Globus pallidus (tissue), 1 donor: ENCODE measurements at regions not wholly inside any gene's neighbourhood (a gene's known extent, or its start where the extent isn't known, plus 50 kb on each side); places are given as distances from the start of the nearest gene placed in this dataset.

Experiments used
- DNase-seq: peaks from one replicate; pipeline ENCODE4 v3.0.0-alpha.2; 2015; ENCODE audit warnings: low spot score

GRCh38 chr9:20114974-20115373 lies 326.1 kb upstream of the SLC24A2 start:
- no peak for DNase-seq

GRCh38 chr9:20112205-20112783 lies 323.5 kb upstream of the SLC24A2 start:
- DNase-seq = no peak

- DNase-seq = no peak
Measured at GRCh38 chr9:20111173-20111843, 322.5 kb upstream of the SLC24A2 start.

DNA sequence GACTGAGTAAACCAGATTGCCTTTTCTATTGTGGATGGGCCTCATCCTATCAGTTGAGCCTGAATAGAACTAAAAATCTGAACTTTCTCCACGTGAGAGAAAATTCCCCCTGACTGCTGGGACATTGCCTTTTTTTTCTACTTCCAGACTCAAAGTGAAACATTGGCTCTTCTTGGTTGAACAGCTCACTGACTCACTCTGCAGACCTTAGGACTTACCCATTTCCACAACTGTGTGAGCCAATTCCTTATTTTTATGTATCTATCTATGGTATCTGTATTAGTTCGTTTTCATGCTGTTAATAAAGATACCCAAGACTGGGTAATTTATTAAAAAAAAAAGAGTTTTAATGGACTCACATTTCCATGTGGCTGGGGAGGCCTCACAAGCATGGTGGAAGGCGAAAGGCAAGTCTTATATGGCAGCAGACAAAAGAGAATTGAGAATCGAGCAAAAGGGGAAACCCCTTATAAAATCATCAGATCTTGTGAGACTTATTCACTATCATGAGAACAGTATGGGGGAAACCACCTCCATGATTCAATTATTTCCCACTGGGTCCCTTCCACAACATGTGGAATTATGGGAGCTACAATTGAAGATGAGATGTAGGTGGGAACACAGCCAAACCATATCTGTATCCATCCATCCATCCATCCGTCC lies 306.7 kb upstream of the SLC24A2 start:
- DNase-seq = no peak

DNA sequence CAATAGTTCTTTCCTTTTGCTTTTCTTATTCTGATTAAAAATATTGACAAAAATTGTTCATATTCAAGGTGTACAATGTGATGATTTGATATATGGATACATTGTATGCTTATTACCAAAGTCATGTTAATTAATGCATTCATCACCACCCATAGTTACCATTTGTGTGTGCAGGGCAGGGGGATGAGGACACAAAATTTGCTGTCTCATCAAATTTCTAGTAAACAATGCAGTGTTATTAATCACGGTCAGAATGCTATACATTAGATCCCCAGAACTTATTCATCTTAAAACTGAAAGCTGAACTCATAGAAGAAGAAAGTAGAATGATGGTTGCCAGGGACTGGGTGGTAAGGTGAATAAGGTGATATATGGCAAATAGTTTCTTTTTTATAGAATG lies 303.7 kb upstream of the SLC24A2 start:
- DNase-seq = no peak

GRCh38 chr9:20087481-20087880 lies 298.6 kb upstream of the SLC24A2 start:
- no peak for DNase-seq

DNA sequence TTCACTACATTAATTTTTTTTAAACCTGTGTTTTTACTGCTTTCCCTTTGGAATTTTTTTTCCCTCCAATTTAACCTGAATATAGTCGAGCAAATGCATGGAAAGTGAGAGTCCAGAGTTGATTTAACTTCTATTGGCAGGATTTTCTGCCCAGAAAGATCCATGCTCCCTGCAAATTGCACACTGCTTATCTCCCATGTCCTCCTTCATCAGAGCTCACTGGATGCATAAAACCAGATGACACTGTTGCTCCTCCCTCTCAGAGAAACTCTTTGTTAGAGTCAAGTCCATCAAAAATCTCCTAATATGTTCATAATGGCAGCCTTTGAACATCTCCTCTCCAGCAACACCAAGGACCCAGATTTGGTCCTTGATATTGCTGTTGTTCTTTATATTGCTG lies 297.0 kb upstream of the SLC24A2 start:
- no peak for DNase-seq

- no peak for DNase-seq
Measured at GRCh38 chr9:20084125-20084524, 295.3 kb upstream of the SLC24A2 start.

DNA sequence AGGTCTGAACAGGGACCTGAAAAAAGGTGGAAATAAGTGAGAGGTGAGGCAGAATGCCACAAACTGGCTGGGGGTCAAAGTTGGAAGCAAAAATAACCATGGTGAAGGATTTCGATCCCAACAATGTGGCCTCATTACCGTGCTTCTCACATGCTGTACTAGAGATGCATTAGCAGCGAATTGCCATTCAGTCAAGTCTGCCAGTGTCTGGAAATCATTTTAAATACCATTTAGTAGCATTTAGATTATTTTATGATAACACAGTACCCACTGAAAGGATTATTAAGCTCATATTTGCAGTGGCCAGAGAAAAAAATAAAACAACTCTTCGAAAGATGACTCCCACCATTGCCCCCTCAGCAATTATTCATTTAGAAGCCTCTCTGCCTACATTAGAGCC lies 294.6 kb upstream of the SLC24A2 start:
- DNase-seq = no peak

- DNase-seq = no peak
Measured at GRCh38 chr9:20082831-20083230, 294.0 kb upstream of the SLC24A2 start.

DNA sequence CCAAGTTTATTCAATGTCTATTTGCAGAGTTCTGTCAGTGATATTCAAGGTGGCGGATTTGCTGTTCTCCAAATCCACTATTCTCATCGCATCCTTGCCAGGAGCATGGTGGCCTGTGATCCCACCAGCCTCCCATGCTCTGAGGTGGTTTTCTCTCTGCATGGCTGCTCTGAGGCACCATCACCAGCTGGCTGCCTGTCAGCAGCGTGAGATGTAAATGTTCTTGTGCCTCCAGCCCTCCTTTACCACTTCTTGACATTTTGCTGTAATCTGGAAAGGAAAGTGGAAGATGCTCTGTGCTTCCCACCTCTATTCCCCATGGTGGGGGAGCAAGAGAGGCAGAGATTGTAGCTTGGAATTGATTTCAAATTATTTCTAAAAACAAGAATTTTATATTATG lies 293.6 kb upstream of the SLC24A2 start:
- DNase-seq = no peak

- DNase-seq = no peak
Measured at GRCh38 chr9:20078246-20078645, 289.4 kb upstream of the SLC24A2 start.

- DNase-seq = no peak
Measured at GRCh38 chr9:20074291-20074690, 285.5 kb upstream of the SLC24A2 start.

- no peak for DNase-seq
Measured at GRCh38 chr9:20070336-20070735, 281.5 kb upstream of the SLC24A2 start.

DNA sequence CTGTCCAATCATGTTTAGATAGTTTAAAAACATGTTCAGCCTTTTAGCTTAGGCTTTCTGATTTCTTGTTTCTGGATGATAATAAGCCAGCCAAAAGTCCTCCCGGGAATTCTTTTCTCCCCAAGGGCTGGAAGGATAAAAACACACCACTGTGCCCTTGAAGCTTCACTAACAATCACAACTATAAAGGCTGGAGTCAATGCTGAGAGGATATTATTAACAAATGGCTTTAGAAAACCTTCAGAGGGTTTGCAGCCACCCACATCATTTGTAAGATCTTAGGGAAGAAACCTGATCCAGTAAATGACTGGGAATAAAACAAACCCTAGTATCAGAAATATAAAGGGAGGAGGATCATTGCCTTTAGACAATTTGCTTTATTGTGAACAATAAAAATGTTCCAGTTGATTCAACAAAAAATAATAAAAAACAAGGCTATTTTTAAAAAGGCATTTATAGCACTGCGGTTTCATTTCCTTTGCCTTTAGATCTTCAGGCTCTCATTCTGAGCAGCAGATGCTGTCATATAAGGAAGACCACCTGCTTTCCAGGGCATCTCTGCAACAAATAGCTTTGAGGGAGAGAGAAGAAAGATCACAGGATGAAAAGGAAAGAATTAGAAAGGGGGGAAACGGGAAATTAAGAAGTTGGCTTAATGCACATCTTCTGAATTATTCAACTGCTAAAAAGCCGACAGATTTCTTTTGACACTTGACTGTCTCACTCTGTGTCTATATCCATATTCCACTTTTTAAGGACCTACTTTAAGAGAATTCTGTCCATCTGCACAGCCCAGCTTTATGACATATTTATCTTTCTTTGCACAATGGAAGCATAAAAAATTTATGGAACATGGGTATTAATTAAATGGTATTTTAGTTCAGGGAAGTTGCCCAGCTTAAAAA lies 277.2 kb upstream of the SLC24A2 start:
- DNase-seq = no peak

DNA sequence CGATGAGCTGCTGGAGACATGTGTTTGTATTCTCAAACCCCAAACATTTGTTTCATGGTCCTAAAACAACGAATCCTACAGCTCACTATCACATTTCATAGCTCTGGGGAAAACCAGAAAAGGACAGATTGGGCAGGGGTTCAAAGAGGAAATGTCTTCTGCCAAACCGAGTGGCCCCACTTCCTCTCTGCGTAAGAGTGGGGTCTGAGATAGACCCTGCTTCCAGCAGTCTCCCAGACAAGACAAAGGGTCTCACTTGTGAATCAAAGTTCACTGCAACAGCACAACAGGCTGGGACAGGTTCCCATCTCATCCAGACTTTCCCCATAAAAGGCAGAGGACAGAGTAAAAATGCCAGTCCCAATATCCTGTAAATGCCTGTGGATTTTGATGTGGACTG lies 276.2 kb upstream of the SLC24A2 start:
- DNase-seq = no peak

- no peak for DNase-seq
Measured at GRCh38 chr9:20054734-20055133, 265.9 kb upstream of the SLC24A2 start.

DNA sequence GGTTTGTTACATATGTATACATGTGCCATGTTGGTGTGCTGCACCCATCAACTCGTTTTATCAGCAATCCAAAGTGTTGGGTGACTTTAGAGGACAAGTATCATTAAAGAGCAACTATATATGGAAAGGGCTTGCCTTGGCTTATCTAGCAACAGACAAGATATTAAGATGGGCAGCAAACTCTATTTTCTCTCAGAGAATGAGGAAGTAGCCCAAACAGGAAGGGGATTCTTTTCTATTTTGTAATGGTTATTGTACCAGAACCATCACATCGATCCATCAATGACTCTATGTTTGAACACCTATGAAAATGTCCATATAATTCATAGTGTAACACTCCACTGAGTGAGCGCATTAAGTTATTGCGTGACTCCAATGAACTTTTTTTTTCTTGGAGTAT lies 260.1 kb upstream of the SLC24A2 start:
- no peak for DNase-seq

DNA sequence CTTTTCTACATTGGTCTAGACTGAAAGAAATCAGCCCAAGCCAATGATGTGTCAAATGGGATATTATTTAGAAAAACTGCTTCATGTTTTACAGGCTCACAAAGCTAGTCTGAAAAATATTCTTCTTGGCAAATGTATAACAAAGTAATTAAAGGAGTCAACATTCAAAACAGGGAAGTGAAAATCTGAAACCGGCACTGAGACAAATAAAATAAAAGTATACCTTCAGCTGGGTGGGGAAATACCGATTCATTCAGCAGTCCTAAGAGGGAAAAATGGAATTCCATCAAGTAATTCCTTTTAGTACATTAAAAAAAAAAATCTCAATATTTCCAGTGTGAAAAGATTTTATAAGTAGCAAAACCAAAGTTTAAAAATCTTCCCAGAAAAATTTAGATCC lies 259.6 kb upstream of the SLC24A2 start:
- no peak for DNase-seq

GRCh38 chr9:20044686-20045085 lies 255.8 kb upstream of the SLC24A2 start:
- no peak for DNase-seq

GRCh38 chr9:20043461-20043860 lies 254.6 kb upstream of the SLC24A2 start:
- no peak for DNase-seq

- no peak for DNase-seq
Measured at GRCh38 chr9:20043035-20043434, 254.2 kb upstream of the SLC24A2 start.
